ENCODE measurements at regions not wholly inside any gene's neighbourhood (a gene's known extent, or its start where the extent isn't known, plus 50 kb on each side); places are given as distances from the start of the nearest gene placed in this dataset.
A peak's percentile ranks its signal among the peaks of the same experiment; 100 is the strongest.

DNA sequence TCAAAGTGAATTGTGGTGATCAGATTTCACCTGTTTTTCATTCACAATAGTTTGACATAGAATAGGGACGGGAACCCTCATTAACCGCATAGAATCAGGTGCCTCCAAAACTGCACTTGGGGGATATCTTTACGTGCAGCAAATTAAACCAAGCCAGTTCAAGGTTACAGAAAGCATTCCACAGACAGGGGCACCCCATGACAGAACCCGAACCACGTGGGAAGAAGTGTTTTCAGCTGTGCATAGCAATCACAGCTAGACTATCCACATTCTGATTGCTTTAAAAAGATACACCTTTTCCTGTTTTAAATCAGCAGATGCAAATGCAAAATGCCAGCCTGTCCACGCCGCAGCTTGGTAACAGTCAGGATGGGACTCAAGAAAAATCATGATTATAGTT is 205.8 kb downstream of the ANAPC1 start:
- H3K27ac ChIP-seq (ENCODE audit: low read length, poor library complexity, severe bottlenecking): no peak overlapping the region
- no peak overlapping the region for H2BK12ac ChIP-seq (ENCODE audit: low read length in 2 of 2)
- no peak for DNase-seq
- H4K8ac ChIP-seq (ENCODE audit: low read length): no peak overlapping the region
- no peaks in the 10 kb centered on the region for H3K36me3 ChIP-seq (ENCODE audit: control insufficient read depth in 1 of 2, insufficient read depth in 2 of 2, low read depth in 1 of 2, low read length in 2 of 2)
- H2BK5ac ChIP-seq (ENCODE audit: low read depth, low read length, poor library complexity, severe bottlenecking): no peak overlapping the region
- H3K14ac ChIP-seq (ENCODE audit: low read length in 2 of 2): no peak overlapping the region
- H3K4me1 ChIP-seq (ENCODE audit: control insufficient read depth, insufficient read depth, low read depth, low read length): peaks cover 3% of the 10 kb centered on the region
- H3K4me3 ChIP-seq (ENCODE audit: insufficient read depth in 1 of 2, low read depth in 1 of 2, low read length in 2 of 2): no peak overlapping the region
- no peak overlapping the region for H2BK120ac ChIP-seq (ENCODE audit: low read depth, low read length)
- H3K4me2 ChIP-seq (ENCODE audit: low read length, poor library complexity, severe bottlenecking): no peak overlapping the region
- no peak overlapping the region for H3K4ac ChIP-seq (ENCODE audit: low read depth in 1 of 2, low read length in 2 of 2)
- no peak overlapping the region for H2BK15ac ChIP-seq (ENCODE audit: low read depth, poor library complexity, severe bottlenecking)
- no peak overlapping the region for H2AK5ac ChIP-seq (ENCODE audit: low read length, severe bottlenecking)
- H2AFZ ChIP-seq (ENCODE audit: low read depth, low read length): no peak overlapping the region
- peaks cover 0 to 12% of the 10 kb centered on the region in 2 experiments for H3K27me3 ChIP-seq (ENCODE audit: control insufficient read depth in 1 of 2, insufficient read depth in 1 of 2, low read length in 2 of 2)
- H3K9me3 ChIP-seq (ENCODE audit: control insufficient read depth, low read length): no peaks in the 10 kb centered on the region
- peak overlapping the region in 1 of 2 experiments; percentile 60 for H3K18ac ChIP-seq (ENCODE audit: low read depth in 1 of 2, low read length in 2 of 2)
- no peak overlapping the region for H3K23ac ChIP-seq (ENCODE audit: low read length in 2 of 2)
- no peak overlapping the region for H3K9ac ChIP-seq (ENCODE audit: low read length)
- no peaks in the 10 kb centered on the region for H3K79me1 ChIP-seq (replicated peaks; ENCODE audit: low read length, poor library complexity, severe bottlenecking)
- WGBS: 79% methylated on average over 7 of the region's 7 CpGs
- H4K91ac ChIP-seq (ENCODE audit: low read length): no peak overlapping the region

DNA sequence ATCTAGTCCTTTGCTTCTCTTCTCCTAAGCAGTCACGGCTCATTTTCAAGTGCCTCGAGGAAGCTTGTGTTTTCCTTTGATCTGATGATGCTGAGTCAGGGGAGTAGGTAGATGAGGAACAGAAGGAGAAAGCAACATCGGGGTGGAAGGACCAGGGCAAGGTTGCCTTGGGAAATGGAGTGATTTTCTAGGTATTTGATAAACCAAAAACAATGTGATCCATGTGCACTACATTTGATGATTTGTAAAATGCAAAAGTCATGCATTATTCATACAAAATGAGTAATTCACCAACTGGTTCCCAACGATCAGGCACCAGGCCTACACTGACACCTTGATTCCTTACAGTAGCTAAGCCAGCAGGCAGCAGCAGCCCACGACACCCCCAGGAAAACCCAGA is 205.3 kb downstream of the ANAPC1 start:
- Histone ChIP-seq H2BK12ac (ENCODE audit: low read length in 2 of 2) (no peak overlapping the region), H3K27ac (ENCODE audit: low read length, poor library complexity, severe bottlenecking) (no peak overlapping the region), H3K9me3 (ENCODE audit: control insufficient read depth, low read length) (no peaks in the 10 kb centered on the region), H3K14ac (ENCODE audit: low read length in 2 of 2) (no peak overlapping the region), H3K23ac (ENCODE audit: low read length in 2 of 2) (no peak overlapping the region), H4K91ac (ENCODE audit: low read length) (no peak overlapping the region), H3K4me2 (ENCODE audit: low read length, poor library complexity, severe bottlenecking) (no peak overlapping the region), H2AK5ac (ENCODE audit: low read length, severe bottlenecking) (no peak overlapping the region), H4K8ac (ENCODE audit: low read length) (no peak overlapping the region), H3K9ac (ENCODE audit: low read length) (no peak overlapping the region), H3K4ac (ENCODE audit: low read depth in 1 of 2, low read length in 2 of 2) (no peak overlapping the region), H3K4me3 (ENCODE audit: insufficient read depth in 1 of 2, low read depth in 1 of 2, low read length in 2 of 2) (no peak overlapping the region), H3K36me3 (ENCODE audit: control insufficient read depth in 1 of 2, insufficient read depth in 2 of 2, low read depth in 1 of 2, low read length in 2 of 2) (no peaks in the 10 kb centered on the region), H3K79me1 (replicated peaks; ENCODE audit: low read length, poor library complexity, severe bottlenecking) (no peaks in the 10 kb centered on the region), H3K4me1 (ENCODE audit: control insufficient read depth, insufficient read depth, low read depth, low read length) (peaks cover 3% of the 10 kb centered on the region), H3K27me3 (ENCODE audit: control insufficient read depth in 1 of 2, insufficient read depth in 1 of 2, low read length in 2 of 2) (peaks cover 0 to 12% of the 10 kb centered on the region in 2 experiments), H3K18ac (ENCODE audit: low read depth in 1 of 2, low read length in 2 of 2) (no peak overlapping the region), H2BK5ac (ENCODE audit: low read depth, low read length, poor library complexity, severe bottlenecking) (no peak overlapping the region), H2BK15ac (ENCODE audit: low read depth, poor library complexity, severe bottlenecking) (no peak overlapping the region), H2BK120ac (ENCODE audit: low read depth, low read length) (no peak overlapping the region), H2AFZ (ENCODE audit: low read depth, low read length) (no peak overlapping the region)
- DNase-seq: no peak
- WGBS: 39% methylated on average over 5 of the region's 5 CpGs

DNA sequence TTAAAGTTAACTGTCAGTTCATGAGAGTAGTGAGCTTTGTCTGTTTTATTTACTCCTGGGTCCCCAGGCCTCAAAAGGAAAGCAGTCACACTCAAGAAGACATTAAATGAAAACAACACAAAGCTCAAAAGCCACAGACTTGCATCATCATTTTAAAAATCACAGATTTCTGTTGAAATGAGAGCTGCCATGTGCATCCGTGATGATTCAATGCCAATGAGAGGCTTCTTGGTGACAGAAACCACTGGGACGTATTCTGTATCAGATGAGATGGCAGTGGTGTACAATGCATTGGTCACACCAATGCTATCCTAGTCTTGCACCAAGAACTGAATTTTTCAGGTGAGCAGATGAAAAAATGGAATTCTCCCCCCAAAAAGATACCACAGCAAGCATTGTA is 204.8 kb downstream of the ANAPC1 start:
- peak; percentile 44 for DNase-seq
- Histone ChIP-seq H4K8ac (ENCODE audit: low read length) (no peak overlapping the region), H3K27me3 (ENCODE audit: control insufficient read depth in 1 of 2, insufficient read depth in 1 of 2, low read length in 2 of 2) (peaks cover 0 to 12% of the 10 kb centered on the region in 2 experiments), H3K23ac (ENCODE audit: low read length in 2 of 2) (no peak overlapping the region), H3K79me1 (replicated peaks; ENCODE audit: low read length, poor library complexity, severe bottlenecking) (no peaks in the 10 kb centered on the region), H3K4me2 (ENCODE audit: low read length, poor library complexity, severe bottlenecking) (no peak overlapping the region), H3K4ac (ENCODE audit: low read depth in 1 of 2, low read length in 2 of 2) (no peak overlapping the region), H2BK12ac (ENCODE audit: low read length in 2 of 2) (no peak overlapping the region), H3K4me1 (ENCODE audit: control insufficient read depth, insufficient read depth, low read depth, low read length) (peaks cover 3% of the 10 kb centered on the region), H3K14ac (ENCODE audit: low read length in 2 of 2) (no peak overlapping the region), H3K9ac (ENCODE audit: low read length) (no peak overlapping the region), H3K4me3 (ENCODE audit: insufficient read depth in 1 of 2, low read depth in 1 of 2, low read length in 2 of 2) (no peak overlapping the region), H2BK15ac (ENCODE audit: low read depth, poor library complexity, severe bottlenecking) (no peak overlapping the region), H3K36me3 (ENCODE audit: control insufficient read depth in 1 of 2, insufficient read depth in 2 of 2, low read depth in 1 of 2, low read length in 2 of 2) (no peaks in the 10 kb centered on the region), H2BK120ac (ENCODE audit: low read depth, low read length) (no peak overlapping the region), H2BK5ac (ENCODE audit: low read depth, low read length, poor library complexity, severe bottlenecking) (no peak overlapping the region), H3K18ac (ENCODE audit: low read depth in 1 of 2, low read length in 2 of 2) (no peak overlapping the region), H2AFZ (ENCODE audit: low read depth, low read length) (no peak overlapping the region), H2AK5ac (ENCODE audit: low read length, severe bottlenecking) (no peak overlapping the region), H4K91ac (ENCODE audit: low read length) (no peak overlapping the region), H3K9me3 (ENCODE audit: control insufficient read depth, low read length) (no peaks in the 10 kb centered on the region), H3K27ac (ENCODE audit: low read length, poor library complexity, severe bottlenecking) (no peak overlapping the region)
- WGBS: 90% methylated on average over 2 of the region's 2 CpGs

DNA sequence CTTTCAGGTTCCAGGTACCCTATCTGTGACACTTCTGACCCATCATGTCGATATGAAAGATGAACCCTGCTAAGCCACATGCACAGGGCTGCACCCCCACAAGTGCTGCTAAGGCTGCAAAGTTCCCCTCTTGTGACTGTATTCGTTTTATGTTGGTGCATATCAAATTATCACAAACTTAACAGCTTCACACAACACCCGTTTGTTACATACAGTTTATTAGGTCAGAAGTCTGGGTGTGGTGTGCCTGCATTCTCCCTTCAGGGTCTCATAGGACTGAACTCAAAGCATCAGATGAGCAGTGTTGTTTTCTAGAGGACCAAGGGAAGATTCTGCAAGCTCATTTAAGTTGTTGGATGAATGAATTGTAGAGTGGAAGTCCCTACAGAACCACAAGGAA is 199.4 kb downstream of the ANAPC1 start:
- no peak overlapping the region for H2BK120ac ChIP-seq (ENCODE audit: low read depth, low read length)
- H3K36me3 ChIP-seq (ENCODE audit: control insufficient read depth in 1 of 2, insufficient read depth in 2 of 2, low read depth in 1 of 2, low read length in 2 of 2): no peaks in the 10 kb centered on the region
- H2BK5ac ChIP-seq (ENCODE audit: low read depth, low read length, poor library complexity, severe bottlenecking): no peak overlapping the region
- H3K4me3 ChIP-seq (ENCODE audit: insufficient read depth in 1 of 2, low read depth in 1 of 2, low read length in 2 of 2): no peak overlapping the region
- H2AK5ac ChIP-seq (ENCODE audit: low read length, severe bottlenecking): no peak overlapping the region
- no peak overlapping the region for H3K27ac ChIP-seq (ENCODE audit: low read length, poor library complexity, severe bottlenecking)
- H2BK15ac ChIP-seq (ENCODE audit: low read depth, poor library complexity, severe bottlenecking): no peak overlapping the region
- H3K9ac ChIP-seq (ENCODE audit: low read length): no peak overlapping the region
- no peaks in the 10 kb centered on the region for H3K79me1 ChIP-seq (replicated peaks; ENCODE audit: low read length, poor library complexity, severe bottlenecking)
- H3K4me2 ChIP-seq (ENCODE audit: low read length, poor library complexity, severe bottlenecking): no peak overlapping the region
- no peak overlapping the region for H4K8ac ChIP-seq (ENCODE audit: low read length)
- 89% methylated on average over 2 of the region's 3 CpGs for WGBS
- H3K9me3 ChIP-seq (ENCODE audit: control insufficient read depth, low read length): no peaks in the 10 kb centered on the region
- no peak overlapping the region for H4K91ac ChIP-seq (ENCODE audit: low read length)
- no peaks in the 10 kb centered on the region for H3K4me1 ChIP-seq (ENCODE audit: control insufficient read depth, insufficient read depth, low read depth, low read length)
- H3K18ac ChIP-seq (ENCODE audit: low read depth in 1 of 2, low read length in 2 of 2): no peak overlapping the region
- H2AFZ ChIP-seq (ENCODE audit: low read depth, low read length): no peak overlapping the region
- H3K4ac ChIP-seq (ENCODE audit: low read depth in 1 of 2, low read length in 2 of 2): peak overlapping the region in 1 of 2 experiments; percentile 10
- H2BK12ac ChIP-seq (ENCODE audit: low read length in 2 of 2): no peak overlapping the region
- H3K14ac ChIP-seq (ENCODE audit: low read length in 2 of 2): no peak overlapping the region
- DNase-seq: no peak
- H3K23ac ChIP-seq (ENCODE audit: low read length in 2 of 2): no peak overlapping the region
- peaks cover 0 to 15% of the 10 kb centered on the region in 2 experiments for H3K27me3 ChIP-seq (ENCODE audit: control insufficient read depth in 1 of 2, insufficient read depth in 1 of 2, low read length in 2 of 2)

Measured in mesenchymal stem cell (in vitro differentiated cells and primary cell).